Esophagus muscularis mucosa (tissue), 4 donors: ENCODE measurements at regions not wholly inside any gene's neighbourhood (a gene's known extent, or its start where the extent isn't known, plus 50 kb on each side); places are given as distances from the start of the nearest gene placed in this dataset.

Experiments
- DNase-seq: peaks from one replicate; pipeline ENCODE4 v3.0.0-alpha.2; 2017; ENCODE audit errors: extremely low spot score
- H3K27ac ChIP-seq, 4 donors: fragments of 200-600 bp; sonication (generic); replicated peaks in 1 of 4; 1 replicate in 3 of 4; 2 replicates in 1 of 4; pipeline ENCODE4 v1.5.1; 2016 to 2019; ENCODE audit warnings: mild to moderate bottlenecking in 1 of 4
- H3K27me3 ChIP-seq, 4 donors: fragments of 200-600 bp; sonication (generic); one replicate each; pipeline versions ENCODE4 v1.5.1 to v1.6.0; 2016 to 2019
- H3K36me3 ChIP-seq, 4 donors: fragments of 200-600 bp; sonication (generic); one replicate each; pipeline ENCODE4 v1.5.1; 2016 to 2019
- H3K4me1 ChIP-seq, 4 donors: fragments of 200-600 bp; sonication (generic); one replicate each; pipeline ENCODE4 v1.5.1; 2016 to 2019
- H3K4me3 ChIP-seq, 4 donors: fragments of 200-600 bp; sonication (generic); 1 replicate in 2 of 4; 2 replicates in 2 of 4; pipeline ENCODE4 v1.5.1; 2016 to 2019; ENCODE audit warnings: mild to moderate bottlenecking in 4 of 4, moderate library complexity in 1 of 4
- H3K9me3 ChIP-seq, 4 donors: fragments of 200-600 bp; sonication (generic); 1 replicate in 3 of 4; 2 replicates in 1 of 4; pipeline ENCODE4 v1.5.1; 2016 to 2019
- EP300 ChIP-seq: sonication (generic); formaldehyde crosslinking; IDR thresholded peaks from one replicate; pipeline ENCODE4 v1.6.1; 2017; ENCODE audit warnings: antibody characterized with exemption
- POLR2A ChIP-seq: fragments of 450-650 bp; IDR thresholded peaks from one replicate; pipeline ENCODE4 v1.6.1; 2017; ENCODE audit warnings: antibody characterized with exemption, moderate library complexity, mild to moderate bottlenecking, low read depth
- POLR2AphosphoS5 ChIP-seq, 2 donors: sonication (generic); formaldehyde crosslinking; IDR thresholded peaks; one replicate each; pipeline ENCODE4 v1.6.1; 2017; ENCODE audit warnings: antibody characterized with exemption in 2 of 2
- WGBS: methylation state at CpG from one replicate; pipeline ENCODE4 v1.1.5; 2018; 5-methylcytosine and 5-hydroxymethylcytosine counted together
- intact Hi-C: fragments of 100-400 bp; cut with DNase I; formaldehyde crosslinking; loops from one replicate; pipeline ENCODE4 v1.15.1; 2023
- TF ChIP-seq, protein P1 (sequence below), 3 experiments: fragments of 200-600 bp in 2 of 3; fragments of 450-650 bp in 1 of 3; sonication (generic) in 2 of 3; IDR thresholded peaks; one replicate each; pipeline ENCODE4 v1.5.1; 2017 to 2019; ENCODE audit warnings: antibody characterized with exemption in 3 of 3, mild to moderate bottlenecking in 2 of 3, moderate library complexity in 1 of 3

DNA sequence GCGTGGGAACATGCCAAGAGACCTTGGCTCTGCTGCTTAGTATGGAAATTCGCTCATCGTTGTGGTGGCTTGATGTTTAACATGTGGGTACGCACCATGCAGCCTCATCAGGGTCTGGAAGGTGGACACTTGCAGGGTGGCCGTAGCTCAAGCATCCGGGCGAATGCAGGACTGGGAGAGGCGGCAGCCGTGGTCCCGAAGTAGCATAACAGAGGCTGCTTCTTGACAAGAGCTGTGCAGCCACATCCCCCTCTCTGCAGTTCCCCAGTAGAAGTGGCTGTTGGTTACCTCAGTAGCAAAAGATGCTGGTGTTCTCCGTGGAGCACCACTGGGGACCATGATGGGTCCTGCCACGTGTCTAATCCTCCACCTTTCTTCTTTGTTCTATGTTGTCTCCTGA lies 195.0 kb downstream of the THBS2 start:
- WGBS, result 93% methylated on average over 12 of the region's 12 CpGs
- Histone ChIP-seq H3K27me3 (no peaks in the 10 kb centered on the region), H3K27ac (no peak overlapping the region), H3K36me3 (no peaks in the 10 kb centered on the region), H3K9me3 (peaks cover 0 to 16% (median 6%) of the 10 kb centered on the region in 4 donors), H3K4me1 (no peaks in the 10 kb centered on the region), H3K4me3 (no peak overlapping the region)
- TF ChIP-seq, protein P1, sequence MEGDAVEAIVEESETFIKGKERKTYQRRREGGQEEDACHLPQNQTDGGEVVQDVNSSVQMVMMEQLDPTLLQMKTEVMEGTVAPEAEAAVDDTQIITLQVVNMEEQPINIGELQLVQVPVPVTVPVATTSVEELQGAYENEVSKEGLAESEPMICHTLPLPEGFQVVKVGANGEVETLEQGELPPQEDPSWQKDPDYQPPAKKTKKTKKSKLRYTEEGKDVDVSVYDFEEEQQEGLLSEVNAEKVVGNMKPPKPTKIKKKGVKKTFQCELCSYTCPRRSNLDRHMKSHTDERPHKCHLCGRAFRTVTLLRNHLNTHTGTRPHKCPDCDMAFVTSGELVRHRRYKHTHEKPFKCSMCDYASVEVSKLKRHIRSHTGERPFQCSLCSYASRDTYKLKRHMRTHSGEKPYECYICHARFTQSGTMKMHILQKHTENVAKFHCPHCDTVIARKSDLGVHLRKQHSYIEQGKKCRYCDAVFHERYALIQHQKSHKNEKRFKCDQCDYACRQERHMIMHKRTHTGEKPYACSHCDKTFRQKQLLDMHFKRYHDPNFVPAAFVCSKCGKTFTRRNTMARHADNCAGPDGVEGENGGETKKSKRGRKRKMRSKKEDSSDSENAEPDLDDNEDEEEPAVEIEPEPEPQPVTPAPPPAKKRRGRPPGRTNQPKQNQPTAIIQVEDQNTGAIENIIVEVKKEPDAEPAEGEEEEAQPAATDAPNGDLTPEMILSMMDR (IDR thresholded peaks at IDR 0.05), result no peak
- no peak for TF ChIP-seq POLR2AphosphoS5 (IDR thresholded peaks at IDR 0.05)
- no peak for TF ChIP-seq EP300
- TF ChIP-seq POLR2A, result no peak
- DNase-seq, result no peak
- intact Hi-C loops, result no loop called here

GRCh38 chr6:169052462-169052861 lies 201.2 kb downstream of the THBS2 start:
- TF ChIP-seq POLR2AphosphoS5 (IDR thresholded peaks at IDR 0.05), result no peak
- TF ChIP-seq, protein P1 (IDR thresholded peaks at IDR 0.05), result no peak
- TF ChIP-seq EP300, result no peak
- no peak for TF ChIP-seq POLR2A
- intact Hi-C loops, result no loop called here
- H3K27me3 ChIP-seq, result no peaks in the 10 kb centered on the region
- no peaks in the 10 kb centered on the region for H3K4me1 ChIP-seq
- H3K27ac ChIP-seq, result no peak overlapping the region
- H3K4me3 ChIP-seq, result no peak overlapping the region
- H3K36me3 ChIP-seq, result no peaks in the 10 kb centered on the region
- peaks cover 0 to 10% (median 5%) of the 10 kb centered on the region in 4 donors for H3K9me3 ChIP-seq
- no peak for DNase-seq

DNA sequence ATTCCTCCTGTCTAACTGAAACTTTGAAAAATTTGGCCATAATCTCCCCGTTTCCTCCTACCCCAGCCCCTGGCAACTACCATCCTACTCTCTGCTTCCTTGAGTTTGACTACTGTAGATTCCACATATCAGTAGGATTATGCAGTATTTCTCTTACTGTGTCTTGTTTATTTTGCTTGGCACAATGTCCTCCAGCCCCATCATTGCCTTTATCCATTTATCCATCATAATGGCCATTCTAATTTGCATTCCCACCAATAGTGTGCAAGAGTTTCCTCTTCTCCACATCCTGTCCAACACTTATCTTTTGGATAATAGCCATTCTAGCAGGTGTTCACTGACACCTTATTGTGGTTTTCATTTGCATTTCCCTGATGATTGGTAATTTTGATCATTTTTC lies 202.3 kb downstream of the THBS2 start:
- Histone ChIP-seq H3K4me1 (peaks cover 0 to 6% (median 3%) of the 10 kb centered on the region in 4 donors), H3K36me3 (no peaks in the 10 kb centered on the region), H3K9me3 (peaks cover 0 to 9% (median 4%) of the 10 kb centered on the region in 4 donors), H3K27ac (no peak overlapping the region), H3K27me3 (no peaks in the 10 kb centered on the region), H3K4me3 (no peak overlapping the region)
- intact Hi-C loops, result no loop called here
- TF ChIP-seq EP300 (no peak), POLR2AphosphoS5 (IDR thresholded peaks at IDR 0.05) (no peak), POLR2A (no peak)
- TF ChIP-seq, protein P1 (IDR thresholded peaks at IDR 0.05), result no peak
- 58% methylated on average over 1 of the region's 1 CpG for WGBS
- peak; percentile 14 for DNase-seq

GRCh38 chr6:169048865-169049205 lies 204.8 kb downstream of the THBS2 start:
- intact Hi-C loops, result no loop called here
- TF ChIP-seq EP300 (no peak), POLR2A (no peak), POLR2AphosphoS5 (IDR thresholded peaks at IDR 0.05) (no peak)
- TF ChIP-seq, protein P1 (IDR thresholded peaks at IDR 0.05), result no peak
- no peaks in the 10 kb centered on the region for H3K36me3 ChIP-seq
- 86% methylated on average over 11 of the region's 11 CpGs for WGBS
- peaks cover 0 to 23% (median 5%) of the 10 kb centered on the region in 4 donors for H3K4me1 ChIP-seq
- H3K27me3 ChIP-seq, result no peaks in the 10 kb centered on the region
- no peak overlapping the region for H3K4me3 ChIP-seq
- H3K9me3 ChIP-seq, result no peaks in the 10 kb centered on the region
- no peak overlapping the region for H3K27ac ChIP-seq
- DNase-seq, result peak; percentile 87

- intact Hi-C loops, result no loop called here
- Histone ChIP-seq H3K4me1 (peaks cover 0 to 23% (median 5%) of the 10 kb centered on the region in 4 donors), H3K4me3 (no peak overlapping the region), H3K36me3 (no peaks in the 10 kb centered on the region), H3K9me3 (no peaks in the 10 kb centered on the region), H3K27ac (no peak overlapping the region), H3K27me3 (no peaks in the 10 kb centered on the region)
- WGBS, result 93% methylated on average over 18 of the region's 18 CpGs
- DNase-seq, result peak; percentile 39
- TF ChIP-seq POLR2A (no peak), POLR2AphosphoS5 (IDR thresholded peaks at IDR 0.05) (no peak), EP300 (no peak)
- TF ChIP-seq, protein P1 (IDR thresholded peaks at IDR 0.05), result no peak
Measured at GRCh38 chr6:169048185-169048864, 205.3 kb downstream of the THBS2 start.
